ENCODE measurements at regions not wholly inside any gene's neighbourhood (a gene's known extent, or its start where the extent isn't known, plus 50 kb on each side); places are given as distances from the start of the nearest gene placed in this dataset.

GRCh38 chr9:109856785-109857184 is 76.8 kb downstream of the PALM2AKAP2 start:
- TF ChIP-seq EZH2 (IDR thresholded peaks at IDR 0.05) (no peak), POLR2AphosphoS5 (IDR thresholded peaks at IDR 0.05; ENCODE audit: borderline replicate concordance, low read depth, low read length) (no peak)
